Sigmoid colon (tissue), 3 donors: ENCODE measurements at regions not wholly inside any gene's neighbourhood (a gene's known extent, or its start where the extent isn't known, plus 50 kb on each side); places are given as distances from the start of the nearest gene placed in this dataset.

Source experiments
- POLR2A ChIP-seq, 2 donors: fragments of 450-650 bp; IDR thresholded peaks; one replicate each; pipeline ENCODE4 v1.6.1; 2016; ENCODE audit warnings: antibody characterized with exemption in 2 of 2, mild to moderate bottlenecking in 2 of 2, moderate library complexity in 2 of 2
- TF ChIP-seq, protein P1 (sequence below), 4 experiments: fragments of 450-650 bp in 3 of 4; fragments of 200-600 bp in 1 of 4; IDR thresholded peaks; one replicate each; pipeline ENCODE4 v1.5.1; 2016 to 2019; ENCODE audit warnings: antibody characterized with exemption in 4 of 4, mild to moderate bottlenecking in 3 of 4, moderate library complexity in 2 of 4

DNA sequence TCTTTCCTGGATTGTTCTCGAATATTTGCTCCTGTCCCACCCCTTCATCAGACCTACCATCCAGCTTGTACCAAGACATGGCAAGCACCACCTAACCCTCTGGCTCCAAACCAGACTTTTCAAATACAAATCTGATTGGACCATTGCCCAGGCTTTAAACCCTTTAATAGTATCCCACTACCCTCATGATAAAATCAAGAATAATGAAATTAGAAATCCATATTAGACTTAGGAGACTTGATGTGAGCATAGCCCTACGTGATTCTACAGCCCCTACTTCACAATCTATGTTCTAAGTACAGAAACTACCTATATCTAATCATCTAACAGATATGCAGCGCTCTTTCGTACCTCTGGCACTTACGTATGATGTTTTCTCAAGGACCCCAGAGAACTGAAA, 375.2 kb upstream of the CPEB2 start:
- TF ChIP-seq, protein P1, sequence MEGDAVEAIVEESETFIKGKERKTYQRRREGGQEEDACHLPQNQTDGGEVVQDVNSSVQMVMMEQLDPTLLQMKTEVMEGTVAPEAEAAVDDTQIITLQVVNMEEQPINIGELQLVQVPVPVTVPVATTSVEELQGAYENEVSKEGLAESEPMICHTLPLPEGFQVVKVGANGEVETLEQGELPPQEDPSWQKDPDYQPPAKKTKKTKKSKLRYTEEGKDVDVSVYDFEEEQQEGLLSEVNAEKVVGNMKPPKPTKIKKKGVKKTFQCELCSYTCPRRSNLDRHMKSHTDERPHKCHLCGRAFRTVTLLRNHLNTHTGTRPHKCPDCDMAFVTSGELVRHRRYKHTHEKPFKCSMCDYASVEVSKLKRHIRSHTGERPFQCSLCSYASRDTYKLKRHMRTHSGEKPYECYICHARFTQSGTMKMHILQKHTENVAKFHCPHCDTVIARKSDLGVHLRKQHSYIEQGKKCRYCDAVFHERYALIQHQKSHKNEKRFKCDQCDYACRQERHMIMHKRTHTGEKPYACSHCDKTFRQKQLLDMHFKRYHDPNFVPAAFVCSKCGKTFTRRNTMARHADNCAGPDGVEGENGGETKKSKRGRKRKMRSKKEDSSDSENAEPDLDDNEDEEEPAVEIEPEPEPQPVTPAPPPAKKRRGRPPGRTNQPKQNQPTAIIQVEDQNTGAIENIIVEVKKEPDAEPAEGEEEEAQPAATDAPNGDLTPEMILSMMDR (IDR thresholded peaks at IDR 0.05): no peak
- TF ChIP-seq POLR2A (IDR thresholded peaks at IDR 0.05): no peak
